Activated CD4-positive, alpha-beta T cell treated with anti-CD3 and anti-CD28 coated beads, Interleukin-2, Interleukin-6, amounts not matched to agents 100 ng/mL and 50 ng/mL, durations not matched to agents 16 hours and 8 hours (primary cell): ENCODE measurements at regions not wholly inside any gene's neighbourhood (a gene's known extent, or its start where the extent isn't known, plus 50 kb on each side); places are given as distances from the start of the nearest gene placed in this dataset.
"Not testable (repeated sequence)": the region's sequence is repeated elsewhere in the genome, so short reads cannot be mapped to it uniquely, and the experiment has no call there.

ENCODE experiments used
- DNase-seq: peaks from one replicate; pipeline ENCODE4 v3.0.0-alpha.2; 2020

DNA sequence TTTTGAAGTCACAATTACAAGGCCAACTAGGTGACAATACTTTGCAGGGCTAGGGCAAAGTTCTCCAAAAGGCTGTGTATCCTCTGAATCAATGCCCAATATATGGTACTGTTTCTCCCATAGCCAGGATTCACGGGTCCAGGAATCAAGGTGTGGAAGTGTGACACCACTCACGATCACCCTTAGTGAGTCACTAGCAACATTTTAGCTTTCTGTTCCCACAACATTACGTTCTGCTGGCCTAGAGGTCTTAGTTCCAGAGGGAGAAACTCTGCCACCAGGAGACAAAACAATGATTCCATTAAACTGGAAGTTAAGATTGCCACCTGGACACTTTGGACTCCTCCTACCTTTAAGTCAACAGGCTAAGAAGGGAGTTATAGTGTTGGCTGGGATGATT, 88.5 kb upstream of the RANBP6 start:
- not testable (repeated sequence) for DNase-seq

DNA sequence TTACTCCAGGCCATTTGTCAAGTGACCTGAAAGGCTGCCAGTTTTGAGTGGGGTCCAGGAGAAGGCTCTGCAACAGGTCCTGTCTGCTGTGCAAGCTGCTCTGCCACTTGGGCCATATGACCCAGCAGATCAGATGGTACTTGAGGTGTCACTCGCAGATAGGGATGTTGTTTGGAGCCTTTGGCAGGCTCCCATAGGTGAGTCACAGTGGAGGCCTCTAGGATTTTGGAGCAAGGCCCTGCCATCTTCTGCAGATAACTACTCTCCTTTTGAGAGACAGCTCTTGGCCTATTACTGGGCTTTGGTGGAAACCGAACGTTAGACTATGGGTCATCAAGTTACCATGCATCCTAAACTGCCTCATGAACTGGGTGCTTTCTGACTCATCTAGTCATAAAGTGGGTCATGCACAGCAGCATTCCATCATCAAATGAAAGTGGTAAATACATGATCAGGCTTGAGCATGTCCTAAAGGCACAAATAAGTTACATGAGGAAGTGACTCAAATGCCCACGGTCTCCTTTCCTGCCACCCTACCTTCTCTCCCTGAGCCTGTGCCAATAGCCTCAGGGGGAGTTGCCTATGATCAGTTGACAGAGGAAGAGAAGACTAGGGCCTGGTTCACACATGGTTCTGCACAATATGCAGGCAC, 87.0 kb upstream of the RANBP6 start:
- DNase-seq: peak; percentile 43

DNA sequence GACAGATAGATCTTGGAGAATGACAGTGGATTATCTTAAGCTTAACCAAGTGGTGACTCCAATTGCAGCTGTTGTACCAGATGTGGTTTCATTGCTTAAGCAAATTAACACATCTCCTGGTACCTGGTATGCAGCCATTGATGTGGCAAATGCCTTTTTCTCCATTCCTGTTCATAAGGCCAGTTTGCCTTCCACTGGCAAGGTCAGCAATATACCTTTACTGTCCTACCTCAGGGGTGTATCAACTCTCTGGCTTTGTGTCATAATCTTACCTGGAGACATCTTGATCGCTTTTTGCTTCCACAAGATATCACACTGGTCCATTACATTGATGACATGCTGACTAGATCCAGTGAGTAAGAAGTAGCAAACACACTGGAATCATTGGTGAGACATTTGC, 86.3 kb upstream of the RANBP6 start:
- DNase-seq: not testable (repeated sequence)

DNA sequence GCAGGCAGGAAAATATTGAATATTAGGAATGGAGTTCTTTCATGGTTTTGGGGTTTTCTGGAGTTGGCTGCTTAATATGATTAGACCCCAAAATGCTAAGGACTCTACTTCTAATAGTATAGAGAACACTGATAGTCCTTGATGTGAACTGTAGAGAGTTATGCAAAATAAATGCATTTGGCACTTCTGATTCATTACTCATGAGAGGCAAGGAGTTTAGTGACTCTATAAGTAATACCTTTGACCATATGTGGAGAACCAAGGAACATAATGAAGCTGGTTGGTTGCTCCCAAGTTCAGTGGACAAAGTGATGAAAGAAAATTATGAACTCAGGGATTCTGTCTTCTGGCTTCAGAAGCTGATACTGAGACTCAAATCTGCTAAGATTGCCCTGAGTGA, 83.9 kb upstream of the RANBP6 start:
- DNase-seq: not testable (repeated sequence)

DNA sequence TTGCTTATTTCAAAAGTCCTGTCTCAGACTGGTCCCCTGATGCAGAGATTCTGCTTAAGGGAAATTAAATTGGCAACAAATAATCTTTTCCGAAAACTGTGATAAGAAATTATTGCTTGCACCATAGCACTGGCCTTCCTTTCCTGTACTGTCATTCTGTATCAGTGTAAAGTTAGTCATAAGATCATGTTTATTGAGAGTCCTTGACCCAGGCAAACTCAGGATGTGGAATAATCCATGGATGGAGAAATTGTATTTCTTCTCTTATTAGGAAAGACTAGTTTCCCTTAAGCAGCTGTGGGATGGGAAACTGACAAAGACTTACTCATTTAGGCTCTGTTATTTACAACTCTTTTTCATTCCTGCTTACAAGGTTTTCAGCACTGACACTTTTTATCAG, 83.0 kb upstream of the RANBP6 start:
- DNase-seq: no peak

DNA sequence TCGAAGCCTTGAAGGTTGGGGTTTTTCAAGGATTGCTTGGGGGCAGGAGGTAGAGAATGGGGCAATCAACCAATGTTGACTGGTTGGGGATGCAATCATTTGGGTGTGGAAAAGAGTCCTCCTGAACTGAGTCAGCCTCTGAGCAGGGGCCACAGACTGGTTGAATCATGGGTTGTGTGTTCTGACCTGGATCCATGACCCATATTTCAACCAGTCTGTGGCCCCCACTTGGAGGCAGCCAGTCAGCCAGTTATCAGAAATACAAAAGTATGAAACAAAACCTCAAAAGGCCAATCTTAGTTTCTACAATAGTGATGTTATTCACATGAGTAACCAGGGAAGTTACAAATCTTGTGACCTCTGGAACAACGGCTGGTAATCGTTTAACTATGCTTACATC, 81.4 kb upstream of the RANBP6 start:
- peak; percentile 30 for DNase-seq

DNA sequence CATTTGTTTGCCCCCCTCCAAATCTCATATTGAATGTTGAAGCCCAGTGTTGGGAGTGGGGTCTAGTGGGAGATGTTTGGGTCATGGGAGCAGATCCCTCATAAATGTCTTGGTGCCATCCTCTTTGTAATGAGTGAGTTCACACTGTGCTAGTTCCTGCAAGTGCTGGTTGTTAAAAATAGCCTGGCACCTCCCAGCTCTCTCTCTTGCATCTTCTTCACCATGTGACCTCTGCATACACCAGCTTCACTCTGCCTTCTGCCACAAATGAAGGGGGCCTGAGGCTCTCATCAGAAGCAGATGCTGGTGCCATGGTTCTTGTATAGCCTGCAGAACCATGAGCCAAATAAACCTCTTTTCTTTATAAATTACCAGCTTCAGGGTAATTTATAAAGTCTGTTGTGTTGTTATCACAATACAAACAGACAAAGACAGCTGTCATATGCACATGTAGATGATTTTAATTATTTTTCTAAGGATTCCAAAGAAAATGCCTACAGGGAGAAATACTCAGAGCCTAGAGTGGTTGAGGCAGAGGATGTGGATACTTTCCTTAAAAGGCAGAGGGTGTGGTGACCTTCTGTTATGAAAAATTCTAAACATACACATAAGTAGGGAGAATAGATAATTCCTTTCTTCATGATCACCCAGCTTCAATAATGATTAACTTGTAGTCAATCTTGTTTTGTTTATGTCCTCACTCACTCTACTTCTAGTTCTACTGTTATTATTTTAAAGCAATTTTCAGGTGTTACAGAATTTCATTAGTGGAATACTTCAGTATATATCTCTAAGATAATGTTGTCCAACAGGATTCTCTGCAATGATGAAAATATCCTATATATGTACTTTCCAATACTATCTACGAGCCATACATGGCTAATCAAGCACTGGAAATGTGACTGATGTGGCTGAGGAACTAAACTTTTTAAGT, 75.1 kb upstream of the RANBP6 start:
- no peak for DNase-seq

DNA sequence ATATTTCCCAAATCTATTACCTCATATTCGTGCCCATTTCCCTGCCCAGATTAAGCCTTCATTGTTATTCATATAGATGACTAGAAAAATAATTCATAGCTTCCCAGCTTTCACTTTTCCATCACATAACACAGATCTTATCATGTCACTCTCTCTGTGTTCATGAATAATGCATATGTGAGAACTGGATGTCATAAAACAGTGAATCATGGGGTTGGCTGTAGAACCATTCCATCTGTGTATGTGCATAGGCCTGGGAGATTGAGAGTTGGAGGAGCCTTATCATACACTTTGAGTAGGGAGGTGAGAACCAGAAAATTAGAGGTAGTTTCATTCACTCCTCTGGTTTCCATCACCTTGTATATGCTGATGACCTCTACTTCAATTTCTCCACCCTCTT, 73.9 kb upstream of the RANBP6 start:
- DNase-seq: no peak

DNA sequence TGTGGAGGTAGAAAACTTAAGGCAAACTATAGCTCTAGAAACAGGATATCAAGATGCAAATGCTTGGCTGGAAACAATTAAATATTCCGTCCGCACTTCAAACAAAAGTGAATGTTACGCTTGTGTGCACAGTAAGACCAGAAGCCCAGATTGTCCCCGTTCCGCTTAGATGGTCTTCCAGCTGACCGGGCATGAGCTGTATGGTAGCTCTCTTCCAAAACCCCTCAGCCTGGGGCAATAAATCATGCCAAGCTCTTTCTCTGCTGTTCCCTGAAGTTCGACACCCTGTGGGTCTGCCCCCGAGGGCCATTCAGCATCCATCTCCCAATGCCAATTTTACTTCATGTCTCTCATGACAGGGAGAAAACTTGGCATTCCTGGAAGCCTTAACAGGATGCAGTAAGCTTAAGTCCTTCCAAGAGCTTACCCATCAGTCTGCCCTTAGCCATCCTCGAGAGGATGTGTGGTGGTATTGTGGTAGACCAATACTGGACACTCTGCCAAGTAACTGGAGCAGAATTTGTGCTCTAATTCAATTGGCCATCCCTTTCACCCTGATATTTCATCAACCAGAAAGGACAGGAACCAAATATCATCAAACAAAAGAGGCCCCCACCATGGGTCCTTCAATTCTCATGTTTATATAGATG, 70.7 kb upstream of the RANBP6 start:
- no peak for DNase-seq

DNA sequence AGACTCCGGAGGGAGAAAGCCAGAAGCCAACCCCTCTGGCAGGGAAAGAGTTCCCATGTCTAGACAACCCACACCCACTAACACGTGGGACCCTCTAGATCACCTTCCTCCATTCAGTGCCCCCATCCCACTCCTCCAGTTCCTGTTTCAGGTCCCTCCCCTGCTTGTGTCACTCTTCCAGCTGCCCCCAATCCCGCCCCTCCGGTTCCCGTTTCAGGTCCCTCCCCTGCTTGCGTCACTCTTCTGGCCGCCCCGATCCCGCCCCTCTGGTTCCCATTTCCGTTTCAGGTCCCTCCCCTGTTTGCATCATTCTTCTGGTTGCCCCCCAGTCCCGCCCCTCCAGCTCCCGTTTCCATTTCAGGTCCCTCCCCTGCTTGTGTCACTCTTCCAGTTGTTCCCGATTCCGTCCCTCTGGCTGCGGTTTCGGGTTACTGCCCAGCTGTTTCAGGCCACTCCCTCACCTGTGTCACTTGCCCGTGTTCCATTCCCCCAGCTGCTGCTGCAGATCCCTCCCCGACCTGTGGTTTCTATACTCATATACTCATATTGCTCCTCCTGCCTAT, 64.8 kb upstream of the RANBP6 start:
- DNase-seq: peak; percentile 53

DNA sequence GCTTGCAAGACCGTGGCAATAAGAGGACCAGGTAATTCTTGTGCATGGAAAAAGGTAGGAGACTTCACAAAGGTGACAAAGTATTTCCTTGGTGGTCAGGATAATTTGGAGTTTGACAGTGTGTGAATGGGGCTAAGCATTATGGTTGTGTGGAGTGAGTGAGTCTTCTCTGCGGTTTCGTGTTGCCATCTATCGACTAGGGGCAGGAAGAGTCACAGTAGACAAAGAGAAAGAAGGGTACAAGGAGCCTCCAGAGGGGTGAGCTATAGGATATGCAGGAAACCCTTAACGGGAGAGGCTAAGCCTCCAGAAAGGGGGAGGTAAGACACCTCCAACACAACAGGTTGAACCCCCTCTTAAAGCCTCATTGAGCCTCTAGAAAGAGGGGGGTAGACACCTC, 64.0 kb upstream of the RANBP6 start:
- no peak for DNase-seq

DNA sequence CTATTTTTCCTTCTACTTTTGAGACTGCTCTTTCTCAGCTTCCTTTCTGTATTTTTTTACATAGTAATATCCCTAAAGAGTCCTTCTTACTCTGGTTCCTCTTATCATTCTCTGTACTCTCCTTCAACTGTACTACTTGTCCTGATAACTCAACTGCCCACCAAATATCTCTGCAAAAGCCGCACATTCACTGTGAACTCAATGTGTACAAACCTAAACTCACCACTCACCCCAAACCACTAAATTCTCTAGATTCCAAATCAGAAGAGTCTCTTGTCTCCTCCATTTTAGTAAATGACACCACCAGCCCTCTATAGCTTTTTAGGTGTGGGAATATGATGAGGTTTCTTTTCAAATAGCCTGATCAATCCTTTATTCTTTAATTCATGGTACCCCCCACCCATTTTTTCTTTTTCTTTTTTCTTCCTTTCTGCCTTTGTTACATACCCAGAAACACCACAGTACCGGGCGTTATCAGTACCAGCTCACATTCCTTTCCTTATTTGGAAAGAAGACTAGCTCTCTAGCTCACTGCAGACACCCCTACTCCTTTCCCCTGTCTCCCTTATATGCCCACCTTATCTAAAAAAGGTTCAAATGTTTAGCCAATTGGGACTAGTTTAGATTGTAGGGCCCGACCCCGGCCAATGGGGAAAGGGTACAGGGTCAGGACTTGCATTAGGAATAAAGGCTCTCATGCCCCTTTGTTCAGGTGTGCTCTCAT, 63.1 kb upstream of the RANBP6 start:
- no peak for DNase-seq

DNA sequence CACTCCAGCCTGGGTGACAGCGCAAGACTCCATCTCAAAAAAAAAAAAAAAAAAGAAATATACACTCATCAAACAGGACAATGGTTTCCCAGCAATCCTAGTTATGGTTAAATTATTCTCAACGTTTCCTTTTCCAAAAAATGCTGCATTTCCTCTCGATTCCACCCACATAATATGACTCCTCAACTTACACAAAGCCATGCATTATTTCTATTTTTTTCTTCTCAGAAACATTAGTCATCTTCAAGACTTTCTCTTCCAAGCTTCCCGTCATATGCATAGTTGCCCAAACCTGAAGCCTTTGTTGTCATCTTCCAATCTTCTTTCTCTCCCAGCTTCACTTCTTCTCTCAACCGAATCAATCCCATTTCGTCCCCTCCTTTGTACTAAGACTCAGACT, 61.4 kb upstream of the RANBP6 start:
- no peak for DNase-seq

DNA sequence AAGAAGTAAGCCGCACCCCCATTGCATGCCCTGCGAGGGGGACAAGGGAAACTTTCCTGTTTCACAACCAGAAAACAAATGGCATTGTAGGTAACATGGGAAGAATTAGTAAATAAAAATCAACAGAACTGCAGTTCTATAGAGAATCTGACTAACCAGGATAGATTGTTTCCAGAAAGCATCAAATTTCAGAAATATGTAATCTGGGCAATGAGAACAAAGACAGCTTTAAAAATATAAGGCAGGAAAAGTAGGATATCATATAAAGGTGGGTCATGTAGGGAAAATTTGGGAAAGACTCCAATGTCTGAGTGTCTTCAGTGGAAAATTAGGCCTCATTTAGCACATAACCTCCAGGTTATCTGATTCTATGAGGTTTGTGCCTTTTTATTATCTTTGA, 58.3 kb upstream of the RANBP6 start:
- DNase-seq: no peak

DNA sequence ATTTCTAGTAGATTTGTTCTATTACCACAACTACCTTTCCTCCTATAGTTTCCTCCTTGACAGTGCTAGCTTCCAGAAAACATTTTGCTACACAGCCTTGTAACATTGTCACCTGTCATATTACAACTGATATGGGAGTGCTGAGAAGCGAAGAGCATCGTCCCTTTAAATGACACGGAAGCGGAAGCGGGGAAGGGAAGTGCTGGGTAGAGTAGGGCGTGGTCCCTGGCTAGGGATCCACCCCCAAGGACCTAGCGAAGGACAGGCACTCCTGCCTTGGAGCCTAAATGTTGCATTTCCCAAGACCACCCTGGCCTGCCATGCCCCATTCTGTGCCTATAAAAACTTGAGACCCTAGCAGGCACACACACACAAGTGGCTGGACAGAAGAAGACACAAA, 57.4 kb upstream of the RANBP6 start:
- DNase-seq: no peak

DNA sequence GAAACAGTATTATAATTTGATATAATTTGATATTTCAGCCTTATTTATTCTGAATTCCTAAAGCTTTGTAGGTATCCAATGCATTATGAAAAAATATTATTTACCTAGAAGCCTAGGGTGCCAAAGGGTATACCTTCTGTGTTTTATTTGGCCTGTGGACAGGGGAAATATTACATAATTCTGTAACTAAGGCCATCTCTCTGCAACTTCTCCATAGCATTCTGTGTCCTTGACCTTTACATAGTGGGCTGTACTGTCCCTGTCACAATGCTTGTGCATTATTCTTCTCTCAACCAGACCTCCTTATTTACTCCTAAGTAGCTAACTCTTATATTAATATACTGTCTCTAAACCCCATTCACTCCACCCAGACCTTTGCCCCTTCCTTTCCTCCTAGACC, 57.0 kb upstream of the RANBP6 start:
- DNase-seq: no peak

DNA sequence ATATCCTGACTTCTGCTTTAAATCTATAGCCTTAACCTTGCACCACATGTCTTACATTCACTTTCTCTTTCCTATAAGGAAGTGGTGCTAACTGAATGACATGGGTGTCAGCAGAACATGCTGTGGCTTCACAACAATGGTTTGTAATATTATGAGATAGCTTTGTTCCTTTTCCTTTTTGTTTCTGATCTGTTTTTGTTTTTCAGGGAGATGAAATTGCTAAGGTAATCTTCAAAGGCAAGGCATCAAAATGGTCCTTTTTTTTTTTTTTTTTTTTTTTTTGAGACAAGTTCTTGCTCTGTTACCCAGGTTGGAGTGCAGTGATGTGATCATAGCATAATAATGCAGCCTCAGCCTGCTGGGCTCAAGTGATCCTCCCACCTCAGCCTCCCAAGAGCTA, 53.6 kb upstream of the RANBP6 start:
- peak; percentile 39 for DNase-seq

DNA sequence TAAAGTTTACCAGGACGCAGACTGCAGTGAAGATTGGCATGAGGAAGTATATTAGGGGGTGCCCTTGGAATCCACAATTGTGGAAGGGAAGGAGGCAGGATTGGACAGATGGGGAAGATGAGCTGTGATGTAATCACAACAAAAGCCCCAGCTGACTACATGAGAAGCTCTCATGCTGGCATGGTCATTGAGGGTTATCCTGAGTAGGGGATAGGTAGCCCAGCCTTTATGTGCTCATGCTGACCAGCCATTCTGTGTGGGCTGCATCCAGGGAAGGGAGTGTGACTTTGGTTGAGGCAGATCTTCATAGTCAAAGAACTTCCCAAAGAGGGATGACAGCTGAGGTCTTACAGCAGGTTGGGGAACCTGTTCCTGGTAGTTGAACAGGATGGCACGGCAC, 52.0 kb upstream of the RANBP6 start:
- no peak for DNase-seq
